NCI-H128 (cell line): ENCODE measurements at regions not wholly inside any gene's neighbourhood (a gene's known extent, or its start where the extent isn't known, plus 50 kb on each side); places are given as distances from the start of the nearest gene placed in this dataset.

Experiments used
- DNase-seq: peaks from one replicate; lab custom pipeline; 2025; ENCODE audit not compliant: unreplicated experiment; lab: John Stamatoyannopoulos, UW

DNA sequence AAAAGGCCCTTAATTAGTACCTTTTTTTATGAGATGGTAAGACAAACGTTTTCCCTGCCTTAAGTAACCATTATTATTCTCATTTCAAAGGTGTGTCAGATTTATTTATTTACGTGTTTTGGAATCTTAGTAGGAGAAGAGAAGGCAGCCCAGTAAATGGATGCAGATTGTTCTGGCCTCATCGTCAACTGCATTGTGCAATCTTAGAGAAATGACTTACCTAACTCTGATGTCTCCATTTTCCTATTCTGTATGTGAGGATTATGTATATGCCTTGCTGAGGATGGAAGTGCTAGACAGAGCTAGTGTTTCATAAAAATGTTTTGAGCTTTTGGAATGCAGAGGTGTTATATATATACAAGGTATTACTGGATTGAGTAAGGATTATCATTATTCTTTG is 97.0 kb upstream of the JAG1 start:
- no peak for DNase-seq

DNA sequence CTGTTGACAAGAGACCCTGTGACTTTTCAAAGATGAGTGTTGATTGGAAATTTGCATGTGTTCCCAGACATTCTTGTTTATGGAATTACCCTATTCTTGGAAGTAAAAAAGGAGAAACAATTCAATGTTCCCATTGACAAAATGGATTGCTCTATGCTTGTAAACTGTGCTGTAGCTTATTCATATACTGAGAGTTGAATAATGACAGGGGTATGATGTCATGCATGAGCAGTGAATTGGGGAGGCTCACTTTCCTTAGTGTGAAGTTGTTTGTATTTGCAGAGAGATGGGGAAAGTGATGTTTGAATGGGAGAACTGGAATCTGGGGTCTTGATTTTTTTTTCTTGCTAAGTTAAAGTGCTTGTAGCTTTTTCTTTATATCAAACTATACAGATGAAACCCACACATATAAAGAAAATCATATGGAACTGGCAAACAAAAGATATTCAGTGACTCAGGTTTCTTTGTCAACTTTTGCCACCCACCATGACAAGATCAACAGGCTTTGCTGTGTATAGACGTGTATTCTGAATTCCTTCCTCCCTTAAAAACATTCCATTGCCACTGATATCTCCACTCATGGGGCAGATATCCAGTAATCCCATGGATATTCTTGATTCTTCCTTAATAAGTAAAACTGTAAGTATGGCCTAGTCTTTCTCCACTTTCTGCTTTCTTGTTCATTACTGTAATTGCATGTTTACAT is 97.8 kb upstream of the JAG1 start:
- no peak for DNase-seq

DNA sequence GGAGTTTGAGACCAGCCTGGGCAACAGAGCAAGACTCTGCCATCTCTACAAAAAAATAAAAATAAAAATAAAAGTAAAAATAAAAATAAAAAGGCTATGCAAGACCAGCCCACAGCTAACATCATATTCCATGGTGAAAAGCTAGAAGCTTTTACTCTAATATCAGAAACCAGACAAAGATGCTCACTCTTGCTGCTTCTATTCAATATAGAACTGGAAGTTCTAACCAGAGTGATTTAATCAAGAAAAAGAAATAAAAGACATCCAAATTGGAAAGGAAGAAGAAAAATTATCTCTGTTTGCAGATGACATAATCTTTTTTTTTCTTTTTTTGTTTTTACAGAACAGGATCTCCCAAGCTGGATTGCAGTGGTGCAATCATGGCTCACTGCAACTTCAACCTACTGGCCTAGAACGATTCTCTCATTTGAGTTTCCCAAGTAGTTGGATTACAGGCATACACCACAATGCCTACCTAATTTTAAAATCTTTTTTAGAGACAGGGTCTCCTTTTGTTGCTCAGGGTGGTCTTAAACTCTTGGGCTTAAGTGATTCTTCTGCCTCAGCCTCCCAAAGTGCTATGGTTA is 100.7 kb upstream of the JAG1 start:
- no peak for DNase-seq

DNA sequence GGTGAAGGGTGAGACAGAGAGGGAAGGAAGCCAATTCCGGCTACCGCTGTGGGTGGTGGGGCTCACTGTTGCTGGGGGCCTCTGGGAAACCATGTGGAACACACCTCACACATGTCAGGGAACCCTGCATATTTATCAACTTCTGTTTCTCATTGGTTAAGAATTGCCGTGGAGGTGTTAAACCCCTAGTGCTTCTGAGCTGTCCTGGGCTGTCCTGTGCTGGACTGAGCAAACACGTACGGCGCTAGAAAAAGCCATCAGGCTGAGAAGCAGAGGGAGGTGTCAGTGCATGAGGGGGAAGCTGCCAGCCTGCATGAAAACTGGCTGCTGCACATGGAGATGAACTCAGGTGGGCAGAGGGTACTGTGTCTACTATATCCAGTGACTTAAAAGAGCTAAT is 103.9 kb upstream of the JAG1 start:
- no peak for DNase-seq

DNA sequence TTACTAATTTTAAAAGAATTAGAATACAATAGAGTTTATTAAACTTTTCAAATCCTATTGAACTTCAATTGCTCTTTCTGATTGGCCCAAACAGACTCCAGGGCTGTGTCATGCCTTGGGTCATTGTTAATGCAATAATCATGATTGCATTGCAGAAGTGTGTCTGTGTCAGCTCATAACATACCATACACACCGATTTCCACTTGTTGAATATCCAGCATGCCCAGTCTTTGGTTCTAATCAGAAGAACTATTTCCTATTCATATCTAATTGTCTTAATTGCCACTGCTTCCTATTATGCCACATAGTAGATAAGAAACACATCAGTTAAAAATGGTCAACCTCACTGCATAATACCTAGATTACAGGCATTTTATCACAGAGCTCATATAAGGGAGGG is 106.1 kb upstream of the JAG1 start:
- no peak for DNase-seq

DNA sequence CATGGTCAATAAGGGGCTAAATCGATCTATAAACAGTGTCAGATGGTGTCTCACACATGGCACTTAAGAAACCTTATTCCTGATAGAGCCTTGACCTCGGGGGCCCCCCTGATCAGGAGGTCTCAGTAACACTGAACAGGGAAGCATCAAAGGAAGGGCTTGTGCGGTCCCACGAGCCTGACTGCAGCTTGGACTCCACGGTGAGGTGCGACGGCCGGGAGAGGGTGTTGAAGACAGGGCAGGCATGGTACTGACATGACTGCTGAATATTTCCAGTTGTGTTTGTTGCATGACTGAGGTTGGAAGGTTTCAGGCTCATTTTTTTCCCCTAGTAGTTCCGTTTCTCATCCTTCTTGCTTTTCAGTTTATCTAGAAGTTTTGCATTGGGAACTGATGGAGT is 107.1 kb upstream of the JAG1 start:
- DNase-seq: no peak

DNA sequence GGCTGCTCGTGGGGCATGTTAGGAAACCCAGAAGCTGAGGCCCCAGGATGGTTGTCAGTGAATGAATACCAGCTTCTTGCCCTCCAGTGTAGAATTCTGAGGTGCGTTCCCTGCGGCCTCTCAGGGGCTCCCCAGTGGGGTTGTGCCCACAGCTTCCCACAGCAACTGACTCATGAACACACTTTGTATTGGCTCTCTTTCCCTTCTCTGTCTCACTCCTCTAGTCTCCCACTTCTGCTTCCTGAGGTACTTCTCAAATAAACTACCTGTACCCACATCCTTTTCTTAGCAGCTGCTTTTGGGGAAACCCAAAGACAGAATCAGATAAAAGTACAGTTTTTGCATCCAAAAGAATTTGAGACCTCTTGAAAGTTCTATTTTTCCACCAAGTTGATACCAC is 107.7 kb upstream of the JAG1 start:
- DNase-seq: no peak

DNA sequence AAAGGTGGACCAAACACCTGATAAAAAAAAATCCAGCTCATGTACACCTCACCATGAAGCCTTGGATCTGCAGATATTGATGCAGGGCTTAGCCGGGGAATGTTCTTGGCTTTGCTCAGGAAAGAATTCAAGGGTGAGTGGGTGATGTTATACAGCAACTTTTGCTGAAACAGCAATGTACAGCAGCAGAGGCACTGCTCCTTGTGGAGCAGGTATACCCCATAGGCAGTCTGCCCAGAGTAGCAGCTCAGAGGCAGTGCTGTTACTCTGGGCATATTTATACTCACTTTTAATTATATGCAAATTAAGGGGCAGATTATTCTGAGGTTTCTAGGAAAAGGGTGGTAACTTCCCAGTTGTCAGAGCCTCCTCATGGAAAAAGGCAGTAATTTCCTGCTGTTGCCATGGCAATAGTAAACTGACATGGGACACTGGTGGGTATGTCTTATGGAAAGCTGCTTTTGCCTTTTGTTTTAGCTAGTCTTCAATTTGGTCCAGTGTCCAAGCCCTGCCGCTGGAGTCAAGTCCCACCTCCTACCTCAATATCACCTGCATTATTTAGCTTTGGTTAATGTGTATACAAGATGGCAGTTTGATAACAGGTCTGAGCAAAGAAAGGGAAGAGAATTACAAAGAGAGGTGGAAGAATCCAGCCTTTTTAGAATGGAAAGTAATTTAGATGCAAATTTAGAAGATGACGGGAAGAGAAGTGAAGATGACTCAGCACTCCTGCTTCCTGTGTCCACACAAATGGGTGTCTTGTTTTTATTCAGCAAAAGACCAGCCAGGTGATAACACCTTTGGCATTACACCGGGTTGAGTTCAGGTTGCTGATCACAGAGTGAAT is 110.1 kb upstream of the JAG1 start:
- DNase-seq: no peak

DNA sequence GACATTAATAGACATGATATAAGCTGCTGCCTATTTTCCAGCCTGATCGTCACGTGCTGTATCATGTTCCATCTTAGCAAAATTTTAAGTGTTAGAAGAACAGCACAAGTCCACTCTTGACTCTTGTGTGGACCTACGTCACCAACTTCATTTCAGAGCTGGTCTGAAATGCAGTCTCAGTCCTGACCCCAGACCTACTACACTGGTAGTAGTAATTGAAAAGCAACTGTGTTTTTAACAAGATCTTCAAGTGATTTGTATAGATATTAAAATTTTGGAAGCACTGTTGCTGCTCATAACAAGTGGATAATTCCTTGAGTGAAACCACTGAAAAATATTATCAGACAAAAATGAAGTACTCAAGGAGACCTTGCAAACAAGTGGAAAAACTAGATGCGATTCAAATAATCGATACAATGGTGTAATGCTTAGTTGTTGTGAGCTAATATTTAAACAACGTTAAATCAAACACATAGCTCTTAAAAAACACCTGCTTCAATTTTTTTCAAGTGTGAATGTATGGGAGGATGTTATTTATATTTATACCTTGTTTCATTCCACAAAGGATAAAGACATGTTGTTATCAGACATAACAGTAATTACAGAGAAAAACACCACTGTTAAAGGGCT is 110.9 kb upstream of the JAG1 start:
- DNase-seq: no peak

DNA sequence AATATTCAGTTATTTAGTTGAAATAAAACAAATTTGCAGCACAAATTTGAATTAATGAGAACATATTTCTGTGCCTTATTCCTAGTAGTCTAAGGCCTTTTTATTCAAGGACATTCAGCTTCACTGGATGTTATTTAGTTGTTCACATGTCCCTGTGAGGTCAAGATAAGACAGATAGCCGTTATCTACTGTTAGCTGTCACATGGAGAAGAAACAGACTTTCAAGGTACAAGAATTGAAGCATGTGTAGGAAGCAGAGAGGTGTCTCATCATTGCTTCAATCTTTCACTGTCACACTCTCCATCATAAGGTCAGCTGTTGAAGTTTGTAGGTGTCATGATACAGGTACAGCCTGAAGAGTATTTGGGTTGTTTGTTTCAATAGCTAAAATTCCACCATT is 112.9 kb upstream of the JAG1 start:
- no peak for DNase-seq

DNA sequence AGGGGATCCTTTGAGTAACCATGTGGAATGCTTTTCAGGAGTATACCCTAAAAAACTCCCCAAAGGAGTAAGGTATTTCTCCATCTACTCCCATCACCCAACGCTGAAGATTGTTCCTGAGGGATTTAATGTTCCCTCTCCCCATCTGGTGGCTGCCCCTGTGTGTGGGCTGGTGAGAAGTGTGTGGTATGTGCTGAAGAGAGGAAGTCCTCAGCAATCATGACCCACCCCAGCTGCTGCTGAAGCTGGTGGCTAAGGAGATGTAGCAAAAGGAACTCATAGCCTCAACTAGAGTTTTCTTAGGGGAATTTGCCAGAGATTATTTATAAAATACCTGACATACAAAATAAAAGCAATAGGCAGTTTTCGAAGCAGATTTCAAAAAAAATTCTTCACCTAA is 114.3 kb upstream of the JAG1 start:
- no peak for DNase-seq

DNA sequence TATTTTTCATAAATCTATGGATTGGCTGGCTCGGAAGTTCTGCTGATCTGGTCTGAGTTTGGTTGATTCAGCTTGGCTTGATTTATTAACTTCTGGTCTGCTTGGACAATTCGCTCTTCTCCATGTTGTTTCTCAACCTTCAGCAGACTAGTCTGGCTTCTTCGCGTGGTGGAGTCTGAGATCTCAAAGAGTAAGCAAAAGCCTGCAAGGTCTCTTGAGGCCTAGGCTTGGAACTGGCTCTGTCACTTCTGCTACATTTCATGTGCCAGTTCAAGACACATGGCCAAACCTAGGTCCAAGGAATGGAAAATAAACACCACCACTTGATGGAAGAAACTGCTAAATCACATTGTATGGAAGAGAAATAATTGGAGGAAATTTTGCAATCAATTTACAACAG is 115.1 kb upstream of the JAG1 start:
- no peak for DNase-seq

DNA sequence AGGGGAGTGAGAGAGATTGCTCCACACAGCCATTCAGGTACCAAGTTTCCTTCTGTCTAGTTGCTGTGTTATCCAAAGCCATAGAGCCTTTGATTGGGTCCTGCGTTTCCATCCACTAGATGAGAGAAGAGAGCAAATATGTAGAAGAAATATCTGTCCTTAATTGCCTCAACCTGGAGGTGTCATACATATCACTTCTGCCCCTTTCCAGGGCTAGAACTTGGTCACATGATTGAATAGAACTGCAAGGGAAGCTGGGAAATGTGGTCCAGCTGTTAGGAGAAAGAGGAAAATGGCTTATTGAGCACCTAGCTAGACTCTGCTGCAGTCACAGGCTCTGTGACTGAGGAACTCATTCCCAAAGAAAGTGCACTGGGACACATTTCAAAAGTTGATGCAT is 115.6 kb upstream of the JAG1 start:
- DNase-seq: no peak

DNA sequence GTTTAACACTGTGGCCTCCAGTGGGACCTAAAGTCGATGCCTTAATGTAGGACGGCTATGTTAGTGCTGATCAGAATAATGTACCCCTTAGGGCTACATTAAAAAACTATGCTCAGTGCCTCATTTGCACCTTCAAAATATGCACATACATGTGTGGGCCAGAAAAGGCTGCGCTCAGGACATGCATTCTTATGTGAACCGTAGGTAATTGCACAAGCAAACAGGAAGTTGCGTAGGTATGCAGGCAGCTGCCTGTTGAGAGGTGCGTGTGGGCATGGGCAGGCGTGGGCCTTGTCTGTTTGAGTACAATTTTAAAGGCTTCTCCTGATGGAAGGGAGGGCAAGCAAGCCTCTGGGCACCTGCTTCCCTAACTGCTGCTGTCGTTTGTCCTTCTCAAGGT is 116.2 kb upstream of the JAG1 start:
- no peak for DNase-seq

DNA sequence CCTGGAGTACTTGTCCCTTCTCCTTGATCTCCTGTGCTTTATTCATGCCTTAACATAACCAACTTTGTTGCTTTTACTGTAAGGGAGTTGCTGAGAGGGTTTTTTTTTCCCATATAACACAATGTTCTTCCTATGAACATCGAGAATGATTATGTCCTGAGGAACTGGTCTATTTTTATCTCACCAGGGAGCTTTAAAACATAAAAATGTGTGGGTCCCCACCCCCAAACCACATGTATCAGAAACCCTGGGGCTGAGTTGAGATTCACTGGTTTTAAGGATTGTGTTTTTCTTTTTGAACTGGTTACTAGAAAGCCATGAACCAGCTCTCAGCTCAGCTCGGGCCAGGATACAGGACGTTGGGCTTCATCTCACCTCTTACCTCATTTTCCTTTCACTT is 118.5 kb upstream of the JAG1 start:
- no peak for DNase-seq

DNA sequence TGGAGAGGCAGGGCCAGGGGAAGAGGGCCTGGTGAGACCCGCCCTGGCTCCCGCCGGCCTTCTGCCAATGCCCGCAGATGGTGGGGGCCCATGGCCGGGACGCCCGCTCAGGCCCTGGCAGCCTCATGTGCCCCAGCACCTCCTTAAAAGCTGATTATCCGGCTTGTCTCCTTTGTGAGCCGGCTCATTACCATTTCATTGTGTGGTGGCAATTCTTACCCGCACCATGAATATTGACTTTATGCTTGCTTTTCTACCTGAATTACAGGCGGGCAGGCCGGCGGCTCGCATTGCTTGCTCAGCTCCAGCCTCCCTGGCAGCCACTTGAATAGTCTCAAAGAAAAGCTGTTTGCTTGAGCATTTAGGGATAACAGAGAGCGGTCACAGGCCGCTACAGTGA is 120.0 kb upstream of the JAG1 start:
- no peak for DNase-seq

DNA sequence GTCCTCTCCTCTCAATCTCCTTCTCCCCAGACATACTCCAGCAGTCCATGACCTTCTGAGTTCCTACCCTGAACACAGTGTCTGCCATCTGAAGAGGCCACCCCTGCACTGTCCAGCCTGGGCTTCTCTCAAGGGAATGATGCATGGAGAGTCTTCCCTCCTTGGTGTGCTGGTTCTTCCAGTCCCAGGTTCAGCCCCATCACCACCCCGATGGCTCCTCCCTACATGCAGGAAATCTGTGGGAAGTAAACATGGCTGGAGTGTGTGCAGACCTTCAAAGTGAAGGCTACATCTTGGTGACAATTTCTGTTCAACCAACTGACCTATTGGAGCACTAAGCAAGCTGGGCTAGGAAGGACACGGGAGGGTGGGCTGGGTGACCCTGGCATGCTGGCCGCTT is 121.0 kb upstream of the JAG1 start:
- no peak for DNase-seq

DNA sequence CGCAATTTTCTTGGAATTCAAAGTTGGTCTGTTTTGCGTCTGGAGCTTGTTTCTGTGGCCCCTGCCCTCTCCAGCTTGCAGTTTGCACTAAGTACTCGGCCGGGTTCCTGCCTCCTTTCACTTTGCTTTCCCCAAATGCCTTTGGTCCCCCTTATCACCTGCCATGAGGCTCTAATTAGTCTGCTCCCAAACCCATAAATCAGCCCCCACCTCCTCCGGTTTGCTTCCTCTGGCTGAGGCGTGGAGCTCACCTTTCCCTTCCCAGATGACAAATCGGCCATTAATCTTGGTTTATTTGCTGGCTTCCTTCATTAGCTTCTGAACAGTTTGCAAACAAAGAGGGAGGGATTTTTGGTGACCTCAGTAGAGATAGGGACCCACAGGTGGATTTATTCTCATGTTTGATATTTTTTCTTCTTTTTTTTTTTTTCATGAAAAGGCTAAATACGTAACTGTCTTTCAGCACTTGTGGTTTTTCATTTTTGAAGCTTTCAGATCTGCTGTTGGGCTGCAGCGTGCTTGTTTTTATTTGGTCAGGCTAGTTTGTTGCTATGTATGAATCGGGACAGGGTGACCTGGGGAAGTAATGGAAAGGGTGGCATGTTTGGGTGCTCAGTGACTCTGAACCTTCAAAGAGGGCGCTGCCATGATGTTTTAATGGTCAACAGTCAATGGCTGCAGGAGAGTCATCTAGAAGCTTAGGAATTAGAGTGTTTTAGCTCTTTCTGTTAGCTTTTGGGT is 121.7 kb upstream of the JAG1 start:
- no peak for DNase-seq

DNA sequence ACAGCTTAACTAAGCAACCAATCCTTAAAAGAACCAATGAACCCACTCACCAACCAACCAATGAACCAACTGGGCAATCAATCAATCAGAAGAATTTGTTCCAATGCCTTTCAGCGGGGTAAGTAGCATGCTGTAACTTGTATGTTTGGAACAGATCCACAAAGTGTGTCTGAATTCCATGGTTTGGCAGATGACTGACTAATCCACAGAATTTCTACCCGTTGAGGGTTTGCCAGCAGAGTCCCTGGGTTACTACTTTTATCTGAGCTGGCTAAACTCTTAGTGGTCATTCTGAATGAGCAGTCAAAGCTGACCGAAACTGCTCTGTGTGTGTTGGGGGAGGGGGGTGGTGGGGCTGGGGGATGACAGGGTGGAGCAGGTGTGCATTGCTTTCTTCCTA is 125.0 kb upstream of the JAG1 start:
- no peak for DNase-seq

DNA sequence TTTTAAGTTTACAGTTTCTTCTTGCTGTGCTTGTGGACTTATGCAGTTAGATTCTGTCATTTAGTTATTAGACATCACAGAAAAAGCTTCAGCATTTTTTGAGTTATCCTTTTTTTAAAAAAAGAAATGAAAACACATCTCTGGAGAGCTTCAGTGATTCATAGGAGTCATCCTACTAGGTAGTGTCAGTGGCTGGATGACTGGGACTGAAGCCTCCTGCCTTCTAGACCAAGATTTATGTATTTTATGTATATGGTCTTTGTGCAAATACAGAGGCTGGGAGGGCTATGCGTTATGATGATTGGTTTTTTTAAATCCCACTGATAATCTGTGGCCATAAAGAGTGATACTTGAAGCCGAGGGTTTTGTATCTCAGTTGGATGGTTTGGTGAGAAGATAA is 125.9 kb upstream of the JAG1 start:
- DNase-seq: no peak

DNA sequence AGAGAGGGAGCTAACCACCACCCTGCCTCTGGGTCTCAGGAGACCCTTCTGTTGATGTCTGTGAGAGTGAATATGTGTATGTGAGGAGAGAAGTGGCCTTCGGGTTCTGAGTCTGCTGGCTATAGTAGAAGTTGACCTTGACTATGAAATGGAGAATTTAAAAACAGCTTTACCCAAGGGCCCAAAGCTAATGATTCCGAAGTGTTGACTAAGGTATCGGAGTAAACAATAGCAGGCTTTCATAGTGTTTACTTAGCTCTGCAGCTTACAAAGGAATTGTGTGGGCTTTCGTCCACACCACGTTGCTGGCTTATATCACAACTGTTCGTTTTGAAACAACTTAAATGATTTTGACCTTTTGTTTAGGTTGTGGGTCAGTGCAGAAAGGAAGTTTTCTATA is 126.5 kb upstream of the JAG1 start:
- no peak for DNase-seq
